Activated CD4-positive, alpha-beta T cell treated with anti-CD3 and anti-CD28 coated beads for 4 hours (primary cell): ENCODE measurements at regions not wholly inside any gene's neighbourhood (a gene's known extent, or its start where the extent isn't known, plus 50 kb on each side); places are given as distances from the start of the nearest gene placed in this dataset.

Experiments used
- DNase-seq, 2 donors: peaks; one replicate each; pipeline ENCODE4 v3.0.0-alpha.2; 2020

- no peak for DNase-seq
Observed at GRCh38 chr6:142683714-142684141, 261.2 kb downstream of the HIVEP2 start.

- DNase-seq = no peak
Observed at GRCh38 chr6:142684371-142684770, 260.6 kb downstream of the HIVEP2 start.

DNA sequence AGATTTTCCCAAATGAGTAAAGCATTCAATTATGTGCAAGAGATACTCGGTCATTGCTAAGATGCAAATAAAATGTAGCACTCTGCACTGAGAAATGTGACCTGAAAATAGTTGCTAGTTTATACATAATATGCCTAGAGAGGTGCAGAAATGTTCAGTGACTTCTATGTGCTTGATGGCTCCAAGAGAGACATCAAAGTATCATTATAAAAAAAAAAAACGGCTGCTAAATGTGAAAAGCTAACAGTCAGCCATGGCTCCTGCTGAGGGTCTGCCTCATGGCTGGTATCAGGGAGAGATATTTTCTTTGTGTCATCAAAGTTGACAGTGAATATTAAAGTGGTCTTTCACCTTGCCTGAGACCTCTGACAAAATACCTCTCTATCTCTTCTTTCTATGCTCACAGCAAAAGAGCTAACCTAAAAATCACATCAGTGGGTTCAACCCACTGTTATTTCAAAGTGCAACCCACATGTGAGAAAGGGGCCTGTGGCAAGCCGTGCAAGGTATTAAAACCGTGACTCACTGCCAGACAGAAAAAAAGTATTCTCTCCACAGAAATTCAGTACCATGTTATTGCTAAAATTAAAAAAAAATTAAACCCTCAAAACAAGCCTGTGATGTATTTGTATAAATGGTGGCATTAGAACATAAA, 259.0 kb downstream of the HIVEP2 start:
- peak; percentile 4 to 21 for DNase-seq

DNA sequence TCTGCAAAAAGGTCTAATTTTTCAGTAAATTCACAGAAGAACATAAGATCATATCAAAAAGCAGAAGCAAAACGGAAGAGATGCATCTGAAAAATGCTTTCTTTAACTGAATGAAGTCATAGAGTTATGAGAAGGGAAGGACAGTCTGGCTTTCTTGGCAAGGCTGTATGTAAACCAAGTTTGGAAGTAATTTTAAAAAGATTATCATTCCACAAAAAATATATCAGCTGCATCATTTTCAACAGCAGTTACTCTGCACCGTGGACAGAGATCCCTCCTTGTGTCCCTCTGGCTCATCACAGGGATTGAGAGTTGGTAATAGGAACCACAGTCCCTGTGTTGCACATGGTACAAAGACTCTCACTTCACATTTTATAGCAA, 258.5 kb downstream of the HIVEP2 start:
- no peak for DNase-seq

- peak; percentile 62 to 76 for DNase-seq
Observed at GRCh38 chr6:142692942-142693341, 252.0 kb downstream of the HIVEP2 start.

DNA sequence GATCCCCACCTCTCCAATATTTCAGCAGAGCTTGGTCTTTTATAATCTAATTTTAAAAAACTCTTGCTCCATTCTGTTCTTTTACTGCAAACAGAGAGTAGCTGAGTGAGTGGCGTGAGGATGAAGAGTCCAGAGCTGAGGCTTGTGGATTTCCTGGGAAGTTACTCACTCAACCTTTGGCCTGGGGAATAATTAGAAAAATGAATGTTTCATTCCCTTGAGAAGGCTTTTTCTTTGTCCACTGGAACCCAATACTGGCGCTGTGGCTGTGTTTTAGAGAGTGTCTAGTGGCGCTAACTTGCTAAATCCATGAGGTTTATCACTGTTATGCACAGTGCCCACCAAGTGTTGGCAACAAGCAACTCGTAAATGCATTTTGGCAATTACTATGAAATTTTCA, 251.5 kb downstream of the HIVEP2 start:
- no peak for DNase-seq

GRCh38 chr6:142694054-142694453, 250.9 kb downstream of the HIVEP2 start:
- DNase-seq = no peak

- no peak for DNase-seq
Observed at GRCh38 chr6:142695016-142695415, 250.0 kb downstream of the HIVEP2 start.

GRCh38 chr6:142696123-142697000, 248.6 kb downstream of the HIVEP2 start:
- no peak for DNase-seq

DNA sequence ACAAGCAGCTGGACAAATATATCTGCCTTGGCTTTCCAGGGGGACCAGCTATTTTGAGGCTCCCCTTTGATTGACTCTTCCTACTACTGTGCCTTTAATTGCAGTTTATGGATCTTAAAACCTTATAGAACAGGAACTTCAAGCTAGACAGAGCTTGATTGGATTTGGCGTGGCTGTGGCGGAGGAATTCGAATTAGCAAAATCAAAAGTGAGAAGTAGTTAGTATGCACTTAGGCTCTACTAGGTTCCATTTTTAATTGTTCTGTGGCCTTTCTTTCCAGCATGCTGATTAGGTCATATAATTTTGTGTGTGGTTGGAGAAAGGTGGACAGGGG, 248.0 kb downstream of the HIVEP2 start:
- DNase-seq = no peak

DNA sequence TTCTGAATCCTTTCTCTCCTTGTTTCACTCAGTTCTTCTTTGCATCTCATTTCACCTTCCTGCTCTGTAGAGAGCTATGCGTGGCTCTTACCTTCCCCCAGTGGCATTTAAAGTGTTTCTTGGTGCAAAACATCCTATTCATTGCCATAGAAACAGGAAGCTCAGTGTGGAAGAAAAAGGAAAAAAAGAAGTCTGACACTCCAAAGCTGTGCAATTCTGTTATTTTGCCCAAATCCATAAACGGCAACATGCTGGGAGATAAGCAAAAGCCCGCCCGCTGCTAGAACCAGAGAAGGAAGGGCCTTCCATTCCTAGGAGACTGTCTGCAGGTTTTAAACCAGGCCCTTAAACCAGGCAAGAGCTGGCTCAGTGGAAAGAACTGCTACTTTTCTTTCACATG, 247.1 kb downstream of the HIVEP2 start:
- no peak for DNase-seq

DNA sequence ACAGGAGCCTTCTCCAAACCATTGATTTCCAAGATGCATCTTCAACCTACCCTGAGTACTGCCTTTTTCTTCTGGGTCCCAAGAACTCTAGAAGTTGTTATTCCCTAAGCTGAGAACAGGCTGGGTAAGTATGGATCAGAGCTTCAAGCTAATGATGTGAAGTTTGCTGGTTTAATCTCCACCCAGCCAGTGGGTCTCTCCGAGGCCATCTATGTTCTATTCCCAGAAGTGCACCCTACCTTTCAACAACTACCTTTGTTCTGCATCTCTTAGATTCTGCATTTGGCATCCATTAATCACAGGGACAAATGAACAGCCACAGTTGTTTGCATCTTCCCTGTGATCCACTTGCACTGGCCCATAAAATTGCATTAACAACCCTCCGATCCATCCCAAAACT, 246.2 kb downstream of the HIVEP2 start:
- DNase-seq = no peak

DNA sequence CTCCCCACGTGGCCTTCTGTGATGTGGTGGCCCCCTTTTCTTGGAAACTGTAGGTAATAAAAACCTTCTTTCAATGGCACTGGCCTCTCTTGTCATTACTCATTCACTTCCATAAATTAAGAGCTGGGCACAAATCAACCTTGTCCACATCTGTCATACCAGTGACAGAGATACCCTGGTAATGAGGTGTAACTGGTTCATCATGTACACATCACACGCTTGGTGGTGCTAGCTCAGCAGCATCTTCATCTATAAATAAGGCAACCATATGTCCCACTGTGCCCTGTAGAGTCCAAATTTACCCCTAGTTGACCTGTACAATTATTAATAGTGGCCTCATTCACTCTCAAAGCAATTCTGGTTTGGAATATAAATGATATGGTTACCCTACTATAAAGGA, 245.6 kb downstream of the HIVEP2 start:
- DNase-seq = no peak

GRCh38 chr6:142700032-142700431, 244.9 kb downstream of the HIVEP2 start:
- DNase-seq = no peak

- no peak for DNase-seq
Observed at GRCh38 chr6:142700671-142701312, 244.2 kb downstream of the HIVEP2 start.
